HG03439 (cell line): ENCODE measurements at regions not wholly inside any gene's neighbourhood (a gene's known extent, or its start where the extent isn't known, plus 50 kb on each side); places are given as distances from the start of the nearest gene placed in this dataset.
"Not testable (repeated sequence)": the region's sequence is repeated elsewhere in the genome, so short reads cannot be mapped to it uniquely, and the experiment has no call there.

Experiments used
- ATAC-seq: cut with Tn5 transposase; IDR thresholded peaks from one replicate; pipeline ENCODE4 v1.9.1; 2021; ENCODE audit warnings: mild to moderate bottlenecking, moderate library complexity; ENCODE audit not compliant: unreplicated experiment

DNA sequence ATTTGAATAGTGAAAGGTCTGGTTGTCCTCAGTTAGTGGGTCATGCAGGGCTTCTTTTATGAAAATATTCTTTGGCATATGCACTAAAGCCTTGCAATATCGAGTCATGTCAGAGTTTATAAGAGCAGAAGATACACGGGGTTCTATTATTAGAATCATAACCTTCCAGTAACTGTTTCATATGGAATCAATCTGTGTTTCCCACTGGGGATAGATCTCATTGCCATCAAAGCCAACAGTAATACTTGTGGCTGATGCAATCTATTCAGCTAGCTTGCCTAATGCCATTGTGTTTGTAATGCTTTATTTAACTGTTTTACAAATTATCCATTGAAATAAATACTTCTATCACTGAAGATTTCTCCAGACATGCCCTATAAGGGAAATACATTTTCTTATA lies 746.9 kb upstream of the PCDH9 start:
- ATAC-seq, result no peak

GRCh38 chr13:67971291-67971690 lies 741.2 kb upstream of the PCDH9 start:
- no peak for ATAC-seq

- ATAC-seq, result no peak
Measured at GRCh38 chr13:67967031-67967430, 736.9 kb upstream of the PCDH9 start.

GRCh38 chr13:67966065-67966464 lies 735.9 kb upstream of the PCDH9 start:
- no peak for ATAC-seq

- ATAC-seq, result no peak
Measured at GRCh38 chr13:67964986-67965385, 734.9 kb upstream of the PCDH9 start.

DNA sequence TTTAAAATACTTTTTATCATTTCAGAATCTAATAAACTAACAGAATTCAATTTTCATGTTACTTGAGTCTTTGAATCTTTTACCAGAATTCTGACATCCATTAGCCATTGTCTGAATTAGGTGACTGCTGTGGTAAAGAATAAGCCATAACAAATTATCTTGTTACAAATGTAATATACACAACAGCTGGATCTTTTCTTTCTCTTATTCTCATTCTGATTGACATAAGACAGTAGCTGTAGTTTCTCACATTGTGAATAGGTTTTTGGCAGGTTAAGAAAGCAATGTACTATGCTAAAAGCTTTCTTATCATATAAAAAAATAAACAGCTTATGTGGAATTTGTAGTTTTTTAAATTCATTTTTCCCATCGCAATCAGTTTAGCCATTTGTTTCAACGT lies 734.0 kb upstream of the PCDH9 start:
- no peak for ATAC-seq

- ATAC-seq, result no peak
Measured at GRCh38 chr13:67961331-67961730, 731.2 kb upstream of the PCDH9 start.

GRCh38 chr13:67951431-67951830 lies 721.3 kb upstream of the PCDH9 start:
- no peak for ATAC-seq

GRCh38 chr13:67950603-67951002 lies 720.5 kb upstream of the PCDH9 start:
- ATAC-seq, result no peak

- ATAC-seq, result no peak
Measured at GRCh38 chr13:67946131-67946530, 716.0 kb upstream of the PCDH9 start.

DNA sequence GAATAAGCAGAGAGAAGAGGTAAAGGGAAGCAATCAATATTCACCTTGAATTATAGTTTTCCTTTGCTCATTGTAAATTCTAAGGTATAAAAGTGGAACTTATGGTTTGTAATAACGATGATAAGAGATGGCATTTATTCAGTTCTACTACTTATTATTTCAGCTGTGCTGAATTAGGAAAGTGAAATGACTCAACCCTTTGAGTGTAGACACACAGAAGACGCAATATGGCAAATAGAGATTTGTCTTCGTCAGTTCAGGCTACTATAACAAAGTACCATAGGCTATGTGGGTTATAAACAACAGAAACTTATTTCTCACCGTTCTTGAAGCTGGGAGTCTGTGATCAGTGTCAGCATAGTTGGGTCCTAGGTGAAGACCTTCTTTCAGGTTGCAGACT lies 713.0 kb upstream of the PCDH9 start:
- ATAC-seq, result no peak

GRCh38 chr13:67935626-67936025 lies 705.5 kb upstream of the PCDH9 start:
- ATAC-seq, result no peak

DNA sequence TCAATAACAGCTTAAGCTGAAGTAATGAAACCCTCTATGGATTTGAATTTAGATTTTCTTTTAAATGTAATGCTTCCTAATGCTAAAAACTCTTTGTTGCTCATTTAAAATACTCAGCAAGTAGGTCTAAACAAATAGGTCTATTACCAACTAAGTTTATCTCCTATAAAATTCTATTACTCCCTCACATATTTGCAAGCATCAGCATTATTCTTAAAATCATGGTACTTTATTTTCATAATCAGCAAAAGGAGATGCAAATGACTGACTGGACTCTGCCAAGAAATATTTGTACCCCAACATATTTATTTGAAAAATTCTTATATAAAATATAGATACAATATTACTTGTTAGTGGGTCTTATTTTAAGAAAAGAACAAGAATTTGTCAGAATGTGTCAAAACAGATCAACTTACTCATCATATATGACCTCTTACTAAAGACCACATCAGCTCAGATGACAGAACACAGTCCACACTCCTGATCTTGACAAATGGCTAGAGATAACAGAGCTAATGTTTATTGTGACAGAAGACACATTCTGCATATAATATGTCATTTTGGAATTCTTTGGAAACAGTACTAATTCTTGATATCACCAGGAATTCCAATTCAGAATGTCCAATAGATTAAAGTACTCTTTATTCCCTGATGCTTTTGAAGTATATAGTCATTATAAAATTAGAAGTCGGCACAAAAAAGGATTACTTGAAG lies 704.6 kb upstream of the PCDH9 start:
- ATAC-seq, result no peak

DNA sequence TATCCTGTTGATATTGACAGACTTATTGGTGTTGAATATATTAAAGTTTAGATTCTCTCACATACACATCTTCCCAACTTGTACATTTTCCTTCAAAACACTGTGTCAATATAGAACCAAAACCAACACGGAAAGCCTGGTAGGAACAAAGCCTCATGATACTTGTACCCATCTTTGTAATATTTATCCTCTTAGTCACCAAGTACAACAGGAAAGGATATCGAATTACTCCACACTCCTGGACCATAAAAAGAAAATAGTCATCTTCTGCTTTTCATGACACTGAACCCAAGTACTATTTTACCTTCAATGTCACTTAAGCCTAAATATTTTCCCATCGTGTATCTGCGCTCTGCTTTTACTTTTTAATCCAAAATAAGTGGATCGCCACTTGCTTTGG lies 702.9 kb upstream of the PCDH9 start:
- ATAC-seq, result no peak

DNA sequence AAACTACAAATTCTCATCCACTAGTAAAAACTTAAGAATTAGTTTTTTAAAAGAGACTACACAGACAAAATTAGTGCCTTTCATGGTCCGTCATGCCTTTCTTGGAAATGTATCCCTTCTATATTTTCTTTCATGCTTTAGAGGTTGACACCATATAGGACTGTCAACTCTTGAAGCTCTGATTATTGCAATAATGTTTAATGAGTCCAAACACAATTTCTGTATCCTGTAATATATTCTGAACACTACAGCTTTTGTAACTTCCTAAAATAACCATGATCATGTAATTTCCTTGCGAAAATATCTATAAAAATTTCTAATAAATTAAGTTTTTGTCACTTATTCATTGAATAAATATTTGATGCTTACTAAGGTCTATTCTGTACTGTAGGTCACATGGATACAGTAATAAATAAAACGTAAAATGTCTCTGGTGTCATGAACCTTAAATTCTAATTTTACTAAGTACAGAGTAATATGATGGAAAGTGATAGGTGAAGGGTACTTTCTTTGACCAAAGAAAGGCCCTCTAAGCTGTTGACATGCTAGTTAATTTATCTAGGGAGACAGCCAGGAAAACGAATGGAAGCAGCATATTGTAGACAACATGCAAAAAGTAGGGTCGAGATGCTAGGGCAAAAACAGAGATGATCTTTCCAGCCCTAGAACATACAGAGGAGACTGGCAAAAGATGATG lies 687.3 kb upstream of the PCDH9 start:
- ATAC-seq, result no peak

DNA sequence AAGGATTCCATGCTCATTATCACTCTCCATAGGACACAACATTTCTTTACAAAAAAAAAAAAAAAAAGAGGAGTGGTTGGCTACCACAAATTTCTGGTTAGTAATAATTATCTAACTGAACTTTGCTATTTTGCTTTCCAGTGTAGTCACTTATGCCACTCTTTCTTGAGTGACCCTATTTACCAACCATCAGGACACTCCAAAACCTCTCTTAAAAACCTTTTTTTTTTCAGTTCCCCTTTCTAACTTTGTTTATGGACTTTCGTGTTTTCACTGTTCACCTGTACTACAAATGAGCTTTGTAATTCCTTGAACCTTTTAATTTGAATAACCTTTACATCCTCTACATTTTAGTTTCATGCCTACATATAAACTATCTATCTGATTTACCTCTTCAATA lies 686.5 kb upstream of the PCDH9 start:
- no peak for ATAC-seq

GRCh38 chr13:67914535-67914934 lies 684.4 kb upstream of the PCDH9 start:
- no peak for ATAC-seq

DNA sequence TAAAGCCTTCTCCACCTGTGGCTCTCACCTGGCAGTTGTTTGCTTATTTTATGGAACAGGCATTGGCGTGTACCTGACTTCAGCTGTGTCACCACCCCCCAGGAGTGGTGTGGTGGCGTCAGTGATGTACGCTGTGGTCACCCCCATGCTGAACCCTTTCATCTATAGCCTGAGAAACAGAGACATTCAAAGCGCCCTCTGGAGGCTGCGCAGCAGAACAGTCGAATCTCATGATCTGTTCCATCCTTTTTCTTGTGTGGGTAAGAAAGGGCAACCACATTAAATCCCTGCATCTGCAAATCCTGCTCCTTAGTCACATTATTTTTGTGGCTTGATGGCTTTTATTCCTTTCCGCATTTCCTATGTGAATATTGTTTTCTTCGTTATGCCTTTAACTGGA lies 672.8 kb upstream of the PCDH9 start:
- not testable (repeated sequence) for ATAC-seq

DNA sequence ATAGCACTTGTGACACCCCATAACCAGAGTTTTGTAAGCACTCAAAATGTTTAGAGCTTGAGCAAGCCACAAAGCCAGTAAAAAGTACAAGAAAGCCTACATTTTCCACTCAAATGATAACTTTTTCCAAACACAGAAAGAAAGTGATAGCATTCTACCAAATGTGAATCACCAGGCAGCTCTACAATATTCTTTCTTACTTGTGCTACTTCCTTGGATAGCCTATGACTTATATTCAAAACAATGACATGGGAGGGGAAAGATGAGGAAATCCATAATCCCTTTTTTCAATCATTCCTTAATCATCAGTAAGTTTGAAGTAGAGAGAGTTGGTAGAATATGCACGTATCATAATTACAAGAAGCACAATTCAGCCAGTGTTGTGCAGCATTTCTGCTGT lies 650.8 kb upstream of the PCDH9 start:
- no peak for ATAC-seq

DNA sequence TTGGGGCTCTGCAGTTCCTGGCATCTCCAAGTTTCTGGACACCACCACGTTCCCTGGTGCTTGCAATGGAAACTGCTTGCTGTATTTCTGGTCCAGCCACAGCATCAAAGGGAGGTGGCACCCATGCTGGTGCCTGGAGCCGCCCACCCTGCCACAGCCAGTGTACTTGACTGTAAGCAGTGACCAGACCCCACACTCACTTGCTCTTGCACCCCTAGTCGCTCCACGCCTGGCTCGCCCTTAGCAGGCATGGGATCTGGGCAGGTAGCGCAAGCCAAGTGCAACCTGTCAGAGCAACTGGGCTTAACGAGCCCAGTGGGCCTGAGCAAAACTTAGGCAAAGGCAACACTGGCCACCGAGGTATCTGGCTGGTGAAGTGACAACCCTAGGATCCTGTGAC lies 648.2 kb upstream of the PCDH9 start:
- no peak for ATAC-seq

- ATAC-seq, result no peak
Measured at GRCh38 chr13:67877031-67877430, 646.9 kb upstream of the PCDH9 start.

- ATAC-seq, result no peak
Measured at GRCh38 chr13:67867206-67867605, 637.1 kb upstream of the PCDH9 start.

DNA sequence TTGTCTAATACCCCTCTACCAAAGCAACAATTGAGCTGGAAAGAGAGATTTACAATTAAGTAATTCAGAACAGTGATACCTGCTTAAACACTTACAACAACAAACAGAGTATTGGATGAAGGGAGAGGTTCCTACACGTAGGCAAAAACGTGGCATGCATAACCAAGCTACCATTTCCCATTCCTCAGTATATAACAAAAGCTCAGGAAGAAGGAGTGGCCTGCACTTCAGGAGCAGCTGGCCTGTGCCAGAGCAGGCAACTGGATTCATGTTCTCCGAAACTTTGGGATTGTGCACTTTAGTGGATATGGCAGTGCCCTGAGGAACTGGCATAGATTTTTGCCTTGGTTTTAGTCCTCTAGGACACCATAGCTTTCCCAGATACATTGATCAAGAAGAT lies 630.2 kb upstream of the PCDH9 start:
- ATAC-seq, result no peak
